Stimulated activated CD8-positive, alpha-beta memory T cell treated with anti-CD3 and anti-CD28 coated beads, Interleukin-4, amount 100 ng/mL, for 4 hours (primary cell): ENCODE measurements at regions not wholly inside any gene's neighbourhood (a gene's known extent, or its start where the extent isn't known, plus 50 kb on each side); places are given as distances from the start of the nearest gene placed in this dataset.

Experiments
- DNase-seq, 2 donors: peaks; one replicate each; pipeline ENCODE4 v3.0.0-alpha.2; 2020; ENCODE audit warnings: low read depth in 2 of 2, low spot score in 1 of 2

DNA sequence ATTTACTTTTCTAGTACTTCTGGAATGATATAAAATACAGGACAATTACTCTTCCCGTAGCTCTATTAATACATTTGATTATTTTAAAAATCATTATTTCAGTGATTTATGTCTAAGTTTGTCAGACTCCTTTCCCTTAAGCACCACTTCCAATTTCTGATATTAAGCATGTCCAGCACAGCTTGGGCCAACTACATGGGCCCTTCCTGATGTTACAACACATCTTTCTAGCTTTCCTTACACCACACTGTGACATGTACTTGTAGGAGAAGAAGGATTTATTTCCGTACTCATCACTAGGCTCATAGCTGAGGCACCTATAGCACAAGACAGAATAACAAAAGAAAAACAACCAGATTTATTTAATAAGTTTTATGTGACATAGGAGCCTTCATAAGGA, 134.8 kb upstream of the HNRNPA3 start:
- no peak for DNase-seq

- DNase-seq, result no peak
Observed at GRCh38 chr2:177078416-177078815, 134.2 kb upstream of the HNRNPA3 start.

- DNase-seq, result no peak
Observed at GRCh38 chr2:177078855-177079254, 133.7 kb upstream of the HNRNPA3 start.

- no peak for DNase-seq
Observed at GRCh38 chr2:177080746-177081284, 131.8 kb upstream of the HNRNPA3 start.

DNA sequence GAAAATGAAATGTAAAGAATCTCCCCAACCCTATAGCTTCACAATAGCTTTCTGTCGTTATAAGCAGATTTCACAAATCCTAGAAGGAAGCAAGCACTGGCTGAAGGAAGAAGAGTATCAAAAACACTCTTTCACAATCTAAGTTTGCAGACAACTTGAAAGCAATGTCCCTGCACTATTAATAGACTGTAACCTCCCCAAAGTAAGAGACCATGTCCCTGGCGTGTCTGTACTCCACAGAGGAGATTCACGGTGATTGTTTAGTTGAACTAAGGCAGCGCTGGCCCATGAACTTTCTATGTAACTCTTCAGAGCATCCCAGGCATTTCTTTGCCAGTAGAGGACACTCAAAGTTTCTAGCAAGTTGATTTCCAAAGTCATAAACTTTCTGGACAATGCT, 128.0 kb upstream of the HNRNPA3 start:
- DNase-seq, result no peak

DNA sequence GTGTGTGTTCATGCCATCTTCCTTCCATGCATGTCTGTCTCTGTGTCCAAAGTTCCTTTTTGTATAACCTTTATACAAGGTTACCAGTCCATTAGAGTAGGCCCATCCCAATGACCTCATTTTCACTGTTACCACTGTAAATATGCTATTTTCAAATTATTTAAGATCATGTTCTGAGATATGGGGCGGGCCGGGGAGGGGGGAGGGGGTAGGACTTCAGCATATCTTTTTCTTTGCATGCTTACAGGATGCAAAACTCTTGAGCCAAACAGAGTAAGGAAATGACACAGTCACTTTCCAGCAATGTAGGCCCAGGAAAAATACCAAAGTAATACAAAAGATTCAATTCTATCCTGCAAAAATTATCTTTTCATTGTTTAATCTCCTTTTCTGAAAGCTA, 124.1 kb upstream of the HNRNPA3 start:
- DNase-seq, result no peak

- no peak for DNase-seq
Observed at GRCh38 chr2:177090967-177091366, 121.6 kb upstream of the HNRNPA3 start.

DNA sequence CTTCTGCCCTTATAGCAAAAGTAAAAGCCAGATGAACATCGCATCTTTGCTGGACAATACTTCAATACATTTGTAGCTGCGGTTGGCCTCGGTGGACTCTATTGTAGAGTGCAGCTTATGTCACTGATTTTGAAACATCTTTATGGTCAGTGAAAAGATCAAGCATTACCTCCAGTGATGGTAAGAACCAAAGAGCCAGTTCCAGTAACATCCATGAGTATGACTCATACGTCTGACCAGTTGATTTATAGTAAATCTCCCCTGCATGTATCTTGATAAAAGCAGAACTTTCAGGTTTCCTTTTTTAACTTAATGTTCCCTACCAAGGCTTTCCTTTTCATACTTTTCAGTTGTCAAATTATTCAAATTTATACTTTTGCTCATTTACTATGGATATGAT, 119.2 kb upstream of the HNRNPA3 start:
- DNase-seq, result no peak

DNA sequence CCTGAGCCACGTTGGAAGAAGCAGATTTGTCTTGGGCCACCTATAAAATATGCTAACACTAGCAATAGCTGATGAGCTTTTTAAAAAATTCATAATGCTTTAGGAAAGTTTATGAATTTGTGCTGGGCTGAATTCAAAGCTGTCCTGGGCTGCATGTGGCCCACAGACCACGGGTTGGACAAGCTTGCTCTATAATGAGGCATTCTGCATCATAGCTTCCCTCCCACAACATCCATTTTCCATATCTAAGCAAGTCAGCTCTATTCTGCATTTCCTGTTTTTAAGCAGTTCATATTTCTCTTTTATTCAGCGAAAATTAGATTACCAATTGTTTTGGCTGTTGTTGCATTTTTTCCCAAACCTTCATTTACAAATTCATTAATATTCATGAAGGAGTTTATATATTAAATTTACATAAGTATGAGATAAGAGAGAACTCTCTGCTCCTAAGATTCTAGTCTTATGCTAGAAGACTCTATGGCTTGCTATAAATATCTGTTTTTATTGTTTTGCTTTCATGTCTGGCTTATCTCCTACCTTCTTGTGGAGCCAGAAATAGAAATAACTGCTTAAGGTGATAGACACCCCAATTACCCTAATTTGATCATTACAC, 114.5 kb upstream of the HNRNPA3 start:
- no peak for DNase-seq

DNA sequence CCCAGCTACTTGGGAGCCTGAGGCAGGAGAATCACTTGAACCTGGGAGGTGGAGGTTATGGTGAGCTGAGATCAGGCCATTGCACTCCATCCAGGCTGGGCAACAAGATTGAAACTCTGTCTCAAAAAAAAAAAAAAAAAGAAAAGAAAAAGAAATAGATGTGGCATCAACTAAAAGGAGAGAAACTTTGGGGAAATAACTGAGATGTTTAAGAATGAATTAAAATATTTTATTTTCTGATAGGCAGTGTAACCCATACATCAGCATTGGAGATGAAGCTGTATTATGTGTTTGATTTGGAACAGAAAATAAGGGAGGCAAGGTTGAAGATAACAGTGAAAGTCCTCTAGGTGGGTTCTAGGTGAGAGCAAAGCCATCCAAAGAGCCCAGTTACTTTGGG, 110.7 kb upstream of the HNRNPA3 start:
- DNase-seq, result no peak

DNA sequence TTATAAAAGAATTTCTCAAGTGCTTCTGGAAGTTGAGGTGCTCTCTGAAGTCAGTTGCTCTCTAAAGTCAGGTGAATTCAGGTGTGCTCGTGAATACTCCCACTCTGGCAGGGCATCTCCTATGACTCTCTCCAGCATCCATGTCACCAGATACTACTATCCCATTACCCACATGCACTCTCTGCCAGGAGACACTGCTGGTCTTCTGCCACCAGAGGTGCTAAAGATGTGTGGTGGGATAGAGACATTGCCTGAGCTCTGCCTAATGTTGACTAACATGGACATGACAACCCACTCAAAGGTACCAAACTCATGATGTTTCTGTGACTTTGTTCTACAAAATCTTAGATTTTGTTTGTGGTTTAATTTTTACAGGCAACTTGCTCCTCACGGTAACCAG, 106.4 kb upstream of the HNRNPA3 start:
- no peak for DNase-seq

- DNase-seq, result no peak
Observed at GRCh38 chr2:177108890-177109289, 103.7 kb upstream of the HNRNPA3 start.

DNA sequence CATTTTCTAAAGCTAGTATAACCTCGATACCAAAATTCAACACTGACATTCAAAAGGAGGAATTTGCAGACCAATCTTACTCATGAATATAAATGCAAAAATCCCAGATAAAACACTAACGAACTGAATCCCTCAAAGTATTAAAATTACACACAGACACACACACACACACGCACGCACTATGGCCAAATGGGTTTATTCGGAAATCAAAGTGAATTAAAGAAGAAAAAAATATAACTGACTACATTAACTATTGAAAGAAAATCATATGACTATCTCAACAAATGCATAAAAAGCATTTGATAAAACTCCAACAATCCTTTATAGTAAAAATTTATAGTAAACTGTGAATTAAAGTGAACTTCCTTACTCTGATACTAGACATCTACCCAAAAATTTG, 97.9 kb upstream of the HNRNPA3 start:
- no peak for DNase-seq

- no peak for DNase-seq
Observed at GRCh38 chr2:177117755-177118154, 94.8 kb upstream of the HNRNPA3 start.

DNA sequence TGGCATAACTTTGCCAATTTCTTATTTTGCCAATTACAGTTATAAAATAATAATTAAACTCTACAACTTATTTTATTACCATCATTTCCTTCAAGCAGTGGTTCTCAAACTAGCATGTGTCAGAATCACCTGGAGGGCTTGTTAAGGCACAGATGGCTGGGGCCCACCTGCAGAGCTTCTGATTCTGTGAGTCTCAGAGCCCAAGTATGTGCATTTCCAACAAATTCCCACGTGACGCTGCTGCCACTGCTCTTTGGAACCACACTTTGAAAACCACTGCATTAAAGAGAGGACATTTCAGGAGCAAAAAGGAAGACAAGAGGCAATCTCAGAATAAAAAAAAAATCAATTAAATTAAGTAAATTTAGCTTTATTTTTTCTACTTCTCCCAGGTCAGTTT, 94.0 kb upstream of the HNRNPA3 start:
- DNase-seq, result no peak

GRCh38 chr2:177119099-177119498, 93.5 kb upstream of the HNRNPA3 start:
- no peak for DNase-seq

- no peak for DNase-seq
Observed at GRCh38 chr2:177123048-177123447, 89.5 kb upstream of the HNRNPA3 start.

GRCh38 chr2:177124371-177124770, 88.2 kb upstream of the HNRNPA3 start:
- DNase-seq, result no peak

GRCh38 chr2:177127821-177128220, 84.8 kb upstream of the HNRNPA3 start:
- DNase-seq, result no peak

DNA sequence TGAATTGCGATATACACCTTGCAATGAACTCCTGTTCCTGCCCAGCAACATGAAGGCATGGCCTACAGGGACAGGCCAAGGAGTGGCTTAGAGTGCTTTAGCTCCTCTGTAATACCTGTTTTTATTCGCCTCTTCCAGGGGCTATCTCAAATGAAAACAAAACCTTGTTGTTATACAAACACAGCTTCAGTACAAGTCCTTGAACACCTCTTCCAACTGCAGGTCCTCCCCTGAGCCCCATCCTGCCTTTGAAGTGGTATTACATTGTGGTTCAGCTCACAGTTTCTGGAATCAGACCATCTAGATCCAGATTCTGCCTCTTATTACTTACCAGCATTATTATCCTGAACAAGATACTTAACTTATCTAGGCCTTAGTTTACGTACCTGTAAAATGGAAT, 83.0 kb upstream of the HNRNPA3 start:
- DNase-seq, result no peak

DNA sequence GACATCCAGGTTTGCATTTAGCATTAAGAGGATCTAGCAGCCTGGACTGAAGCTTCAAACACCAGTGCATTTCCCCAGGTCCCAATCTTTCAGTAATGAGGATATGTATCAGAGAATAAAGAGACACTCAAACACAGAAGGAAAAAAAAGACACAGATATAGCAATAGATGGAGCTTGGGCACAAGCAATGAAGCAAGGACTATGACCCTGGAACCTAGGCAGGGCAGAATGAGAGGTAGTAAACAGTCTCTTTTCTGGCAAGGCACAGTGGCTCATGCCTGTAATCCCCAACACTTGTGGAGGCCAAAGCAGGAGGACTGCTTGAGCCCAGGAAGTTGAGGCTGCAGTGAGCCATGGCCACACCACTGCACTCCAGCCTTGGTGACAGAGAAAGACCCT, 80.7 kb upstream of the HNRNPA3 start:
- no peak for DNase-seq

- no peak for DNase-seq
Observed at GRCh38 chr2:177138823-177139222, 73.8 kb upstream of the HNRNPA3 start.

- no peak for DNase-seq
Observed at GRCh38 chr2:177141866-177142265, 70.7 kb upstream of the HNRNPA3 start.

- no peak for DNase-seq
Observed at GRCh38 chr2:177143444-177143843, 69.2 kb upstream of the HNRNPA3 start.
